Effector memory CD4-positive, alpha-beta T cell (primary cell): ENCODE measurements at regions not wholly inside any gene's neighbourhood (a gene's known extent, or its start where the extent isn't known, plus 50 kb on each side); places are given as distances from the start of the nearest gene placed in this dataset.

Source experiments
- DNase-seq, 3 donors: peaks; one replicate each; pipeline ENCODE4 v3.0.0-alpha.2; 2020
- H3K27ac ChIP-seq: 2 replicates; pipeline ENCODE4 v1.7.0; 2013; ENCODE audit warnings: mild to moderate bottlenecking, low read length, moderate library complexity; ENCODE audit not compliant: insufficient read depth, poor library complexity, severe bottlenecking
- H3K27me3 ChIP-seq: replicated peaks from 2 replicates; pipeline ENCODE4 v1.7.0; 2013; ENCODE audit warnings: mild to moderate bottlenecking, low read length; ENCODE audit not compliant: insufficient read depth, control insufficient read depth, poor library complexity, severe bottlenecking
- H3K36me3 ChIP-seq: 2 replicates; pipeline ENCODE4 v1.7.0; 2013; ENCODE audit warnings: mild to moderate bottlenecking, low read length, moderate library complexity; ENCODE audit not compliant: control insufficient read depth, insufficient read depth
- H3K4me1 ChIP-seq: 2 replicates; pipeline ENCODE4 v1.7.0; 2013; ENCODE audit warnings: low read length, mild to moderate bottlenecking; ENCODE audit not compliant: control insufficient read depth, insufficient read depth, poor library complexity, severe bottlenecking
- H3K4me3 ChIP-seq: 2 replicates; pipeline ENCODE4 v1.7.0; 2013; ENCODE audit warnings: low read length, low read depth, mild to moderate bottlenecking; ENCODE audit not compliant: insufficient read depth, poor library complexity, severe bottlenecking
- H3K9me3 ChIP-seq: 2 replicates; pipeline ENCODE4 v1.7.0; 2013; ENCODE audit warnings: mild to moderate bottlenecking, low read length, moderate library complexity; ENCODE audit not compliant: control insufficient read depth

- Histone ChIP-seq H3K9me3 (no peaks in the 10 kb centered on the region), H3K27me3 (no peaks in the 10 kb centered on the region), H3K4me1 (no peaks in the 10 kb centered on the region), H3K36me3 (no peaks in the 10 kb centered on the region), H3K27ac (no peak overlapping the region), H3K4me3 (no peak overlapping the region)
- DNase-seq = no peak
These were observed 62.6 kb downstream of the DUSP6 start for GRCh38 chr12:89289720-89290119.

GRCh38 chr12:89288959-89289358 lies 63.3 kb downstream of the DUSP6 start:
- Histone ChIP-seq H3K36me3 (no peaks in the 10 kb centered on the region), H3K4me1 (no peaks in the 10 kb centered on the region), H3K27ac (no peak overlapping the region), H3K4me3 (no peak overlapping the region), H3K9me3 (no peaks in the 10 kb centered on the region), H3K27me3 (no peaks in the 10 kb centered on the region)
- no peak for DNase-seq

- DNase-seq = no peak
- no peaks in the 10 kb centered on the region for H3K36me3 ChIP-seq
- H3K27me3 ChIP-seq = no peaks in the 10 kb centered on the region
- no peak overlapping the region for H3K27ac ChIP-seq
- no peaks in the 10 kb centered on the region for H3K4me1 ChIP-seq
- no peaks in the 10 kb centered on the region for H3K9me3 ChIP-seq
- H3K4me3 ChIP-seq = no peak overlapping the region
These were observed 65.8 kb downstream of the DUSP6 start for GRCh38 chr12:89286501-89286900.

- Histone ChIP-seq H3K27ac (no peak overlapping the region), H3K4me3 (no peak overlapping the region)
- no peak for DNase-seq
These were observed 70.8 kb downstream of the DUSP6 start for GRCh38 chr12:89281539-89281867.

GRCh38 chr12:89280833-89281538 lies 71.3 kb downstream of the DUSP6 start:
- no peak overlapping the region for H3K4me3 ChIP-seq
- peaks cover 7% of the 10 kb centered on the region for H3K4me1 ChIP-seq
- no peaks in the 10 kb centered on the region for H3K9me3 ChIP-seq
- no peak overlapping the region for H3K27ac ChIP-seq
- H3K27me3 ChIP-seq = no peaks in the 10 kb centered on the region
- no peak for DNase-seq
- H3K36me3 ChIP-seq = no peaks in the 10 kb centered on the region

More at GRCh38 chr12:89281539-89281867, 70.8 kb downstream of the DUSP6 start:
- H3K36me3 ChIP-seq = no peaks in the 10 kb centered on the region
- no peaks in the 10 kb centered on the region for H3K9me3 ChIP-seq
- H3K4me1 ChIP-seq = peaks cover 7% of the 10 kb centered on the region
- no peaks in the 10 kb centered on the region for H3K27me3 ChIP-seq

- Histone ChIP-seq H3K4me1 (peaks cover 7% of the 10 kb centered on the region), H3K27me3 (no peaks in the 10 kb centered on the region), H3K36me3 (no peaks in the 10 kb centered on the region), H3K4me3 (no peak overlapping the region), H3K27ac (no peak overlapping the region), H3K9me3 (no peaks in the 10 kb centered on the region)
- DNase-seq = no peak
These were observed 72.8 kb downstream of the DUSP6 start for GRCh38 chr12:89279499-89279898.

GRCh38 chr12:89278862-89279261 lies 73.4 kb downstream of the DUSP6 start:
- Histone ChIP-seq H3K9me3 (no peaks in the 10 kb centered on the region), H3K36me3 (no peaks in the 10 kb centered on the region), H3K27ac (no peak overlapping the region), H3K4me1 (peaks cover 7% of the 10 kb centered on the region), H3K27me3 (no peaks in the 10 kb centered on the region), H3K4me3 (no peak overlapping the region)
- no peak for DNase-seq

GRCh38 chr12:89278169-89278568 lies 74.1 kb downstream of the DUSP6 start:
- Histone ChIP-seq H3K9me3 (no peaks in the 10 kb centered on the region), H3K4me1 (peaks cover 7% of the 10 kb centered on the region), H3K27ac (no peak overlapping the region), H3K27me3 (no peaks in the 10 kb centered on the region), H3K4me3 (no peak overlapping the region), H3K36me3 (no peaks in the 10 kb centered on the region)
- DNase-seq = no peak

- Histone ChIP-seq H3K36me3 (no peaks in the 10 kb centered on the region), H3K9me3 (no peaks in the 10 kb centered on the region)
- DNase-seq = no peak
These were observed 75.4 kb downstream of the DUSP6 start for GRCh38 chr12:89276860-89277259.

GRCh38 chr12:89273525-89273924 lies 78.8 kb downstream of the DUSP6 start:
- Histone ChIP-seq H3K9me3 (no peaks in the 10 kb centered on the region), H3K27me3 (no peaks in the 10 kb centered on the region), H3K36me3 (no peaks in the 10 kb centered on the region), H3K27ac (no peak overlapping the region), H3K4me3 (no peak overlapping the region), H3K4me1 (no peaks in the 10 kb centered on the region)
- DNase-seq = no peak

More at GRCh38 chr12:89276860-89277259, 75.4 kb downstream of the DUSP6 start:
- no peak overlapping the region for H3K4me3 ChIP-seq
- no peaks in the 10 kb centered on the region for H3K27me3 ChIP-seq
- H3K4me1 ChIP-seq = peaks cover 7% of the 10 kb centered on the region
- no peak overlapping the region for H3K27ac ChIP-seq
